KMS-11 (cell line): ENCODE measurements at regions not wholly inside any gene's neighbourhood (a gene's known extent, or its start where the extent isn't known, plus 50 kb on each side); places are given as distances from the start of the nearest gene placed in this dataset.

ENCODE experiments used
- H2AFZ ChIP-seq: fragments of 200-600 bp; sonication (generic); 2 replicates; pipeline ENCODE4 v1.6.1; 2016; ENCODE audit warnings: antibody characterized with exemption, mixed run types, low read depth
- H3K27ac ChIP-seq: fragments of 200-600 bp; sonication (generic); 2 replicates; pipeline ENCODE4 v1.6.1; 2016; ENCODE audit warnings: mild to moderate bottlenecking, mixed run types
- H3K27me3 ChIP-seq: fragments of 200-600 bp; sonication (generic); 2 replicates; pipeline ENCODE4 v1.6.1; 2017; ENCODE audit warnings: mild to moderate bottlenecking, low read depth, mixed run types, moderate library complexity; ENCODE audit not compliant: insufficient read depth
- H3K36me3 ChIP-seq: fragments of 200-600 bp; sonication (generic); 2 replicates; pipeline ENCODE4 v1.6.1; 2017; ENCODE audit warnings: mild to moderate bottlenecking, mixed run types; ENCODE audit not compliant: insufficient read depth
- H3K4me1 ChIP-seq: fragments of 200-600 bp; sonication (generic); 2 replicates; pipeline ENCODE4 v1.6.1; 2016; ENCODE audit warnings: mild to moderate bottlenecking, low read depth, mixed run types; ENCODE audit not compliant: poor library complexity, severe bottlenecking
- H3K4me2 ChIP-seq: fragments of 200-600 bp; sonication (generic); 2 replicates; pipeline ENCODE4 v1.7.0; 2016; ENCODE audit warnings: mild to moderate bottlenecking, mixed run types
- H3K4me3 ChIP-seq: fragments of 200-600 bp; sonication (generic); IDR thresholded peaks from 2 replicates; pipeline ENCODE4 v1.6.1; 2017; ENCODE audit warnings: low read depth, low read length, mixed read lengths; ENCODE audit not compliant: insufficient read depth
- H3K79me2 ChIP-seq: fragments of 200-600 bp; sonication (generic); 2 replicates; pipeline ENCODE4 v1.6.1; 2016; ENCODE audit warnings: low read depth, mixed run types; ENCODE audit not compliant: insufficient read depth
- H3K9ac ChIP-seq: fragments of 200-600 bp; sonication (generic); 2 replicates; pipeline ENCODE4 v1.6.1; 2016; ENCODE audit warnings: mild to moderate bottlenecking, mixed run types
- H4K20me1 ChIP-seq: fragments of 200-600 bp; sonication (generic); 2 replicates; pipeline ENCODE4 v1.6.1; 2016; ENCODE audit warnings: mild to moderate bottlenecking, mixed run types; ENCODE audit not compliant: insufficient read depth
- TF ChIP-seq, protein P1 (sequence below): fragments of 200-600 bp; sonication (generic); conservative IDR thresholded peaks from 2 replicates; pipeline ENCODE4 v1.6.1; 2017; ENCODE audit warnings: low read depth, mild to moderate bottlenecking, antibody characterized with exemption, low read length, moderate library complexity, mixed read lengths

DNA sequence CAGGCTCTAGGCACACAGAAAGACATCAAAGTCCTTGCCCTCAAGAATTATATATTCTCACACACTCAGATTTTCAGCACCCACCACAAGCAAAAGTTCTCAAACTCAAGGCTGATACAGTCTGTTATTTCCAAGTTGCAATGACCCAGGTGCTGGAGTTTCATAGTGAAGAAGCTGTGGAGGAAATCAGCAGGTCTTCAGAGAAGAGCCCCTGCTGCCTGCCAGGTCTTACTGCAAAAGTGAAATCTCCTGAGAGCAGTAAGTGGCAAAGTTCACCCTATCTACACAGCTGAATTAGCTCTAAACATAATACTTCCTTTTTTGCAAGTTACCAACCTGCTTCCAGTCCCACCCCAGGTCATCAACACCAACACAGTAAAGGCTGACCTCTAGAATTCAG lies 64.6 kb downstream of the RPL27A start:
- Histone ChIP-seq H3K27ac (no peak overlapping the region), H3K9ac (no peak overlapping the region), H3K79me2 (no peaks in the 10 kb centered on the region), H3K27me3 (no peaks in the 10 kb centered on the region), H3K4me3 (no peak overlapping the region), H2AFZ (no peak overlapping the region), H3K36me3 (no peaks in the 10 kb centered on the region), H4K20me1 (no peaks in the 10 kb centered on the region), H3K4me1 (no peaks in the 10 kb centered on the region), H3K4me2 (no peak overlapping the region)
- TF ChIP-seq, protein P1, sequence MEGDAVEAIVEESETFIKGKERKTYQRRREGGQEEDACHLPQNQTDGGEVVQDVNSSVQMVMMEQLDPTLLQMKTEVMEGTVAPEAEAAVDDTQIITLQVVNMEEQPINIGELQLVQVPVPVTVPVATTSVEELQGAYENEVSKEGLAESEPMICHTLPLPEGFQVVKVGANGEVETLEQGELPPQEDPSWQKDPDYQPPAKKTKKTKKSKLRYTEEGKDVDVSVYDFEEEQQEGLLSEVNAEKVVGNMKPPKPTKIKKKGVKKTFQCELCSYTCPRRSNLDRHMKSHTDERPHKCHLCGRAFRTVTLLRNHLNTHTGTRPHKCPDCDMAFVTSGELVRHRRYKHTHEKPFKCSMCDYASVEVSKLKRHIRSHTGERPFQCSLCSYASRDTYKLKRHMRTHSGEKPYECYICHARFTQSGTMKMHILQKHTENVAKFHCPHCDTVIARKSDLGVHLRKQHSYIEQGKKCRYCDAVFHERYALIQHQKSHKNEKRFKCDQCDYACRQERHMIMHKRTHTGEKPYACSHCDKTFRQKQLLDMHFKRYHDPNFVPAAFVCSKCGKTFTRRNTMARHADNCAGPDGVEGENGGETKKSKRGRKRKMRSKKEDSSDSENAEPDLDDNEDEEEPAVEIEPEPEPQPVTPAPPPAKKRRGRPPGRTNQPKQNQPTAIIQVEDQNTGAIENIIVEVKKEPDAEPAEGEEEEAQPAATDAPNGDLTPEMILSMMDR = no peak

DNA sequence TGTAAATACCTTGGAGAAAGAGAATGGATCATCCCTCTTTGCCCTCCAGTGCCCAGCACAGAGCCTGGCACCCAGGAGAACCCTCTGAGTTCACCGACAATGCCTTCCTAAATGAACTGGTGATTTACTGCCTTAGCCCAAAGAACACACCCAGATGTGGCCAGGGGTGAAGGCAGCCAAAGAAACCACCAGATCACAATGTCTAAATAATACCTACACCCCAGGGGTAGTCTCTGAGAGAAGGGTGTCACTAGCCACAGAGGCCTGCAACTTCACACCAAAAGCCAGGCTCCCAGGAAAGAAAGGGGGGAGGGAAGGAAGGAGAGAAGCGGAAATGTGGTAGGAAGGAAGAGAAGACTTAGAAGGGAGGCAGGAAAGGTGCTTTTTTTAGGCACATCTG lies 65.7 kb downstream of the RPL27A start:
- H3K9ac ChIP-seq = no peak overlapping the region
- H2AFZ ChIP-seq = no peak overlapping the region
- no peaks in the 10 kb centered on the region for H3K36me3 ChIP-seq
- no peaks in the 10 kb centered on the region for H4K20me1 ChIP-seq
- no peaks in the 10 kb centered on the region for H3K79me2 ChIP-seq
- no peak overlapping the region for H3K4me3 ChIP-seq
- no peak overlapping the region for H3K4me2 ChIP-seq
- H3K27ac ChIP-seq = no peak overlapping the region
- H3K27me3 ChIP-seq = no peaks in the 10 kb centered on the region
- TF ChIP-seq, protein P1 = no peak
- H3K4me1 ChIP-seq = no peaks in the 10 kb centered on the region

DNA sequence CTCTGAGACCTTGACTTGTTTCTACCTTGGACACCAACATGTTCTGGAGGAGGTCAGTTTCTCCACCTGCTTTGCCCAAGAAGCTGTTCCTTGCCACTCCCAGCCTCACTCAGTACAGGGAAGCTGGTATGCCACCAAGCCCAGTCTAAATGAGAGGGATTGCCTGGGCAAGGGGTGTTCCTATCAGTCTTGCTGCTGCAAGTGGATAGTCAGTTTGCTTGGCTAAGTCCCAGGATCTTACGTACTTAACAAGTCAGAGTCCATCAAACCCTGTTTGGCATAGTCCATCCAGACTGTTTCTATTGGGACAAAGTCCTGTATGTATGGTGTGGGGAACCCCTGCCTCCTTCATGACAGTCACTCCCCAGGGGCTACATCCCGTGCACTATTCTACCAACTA lies 66.6 kb downstream of the RPL27A start:
- TF ChIP-seq, protein P1 = no peak
- H3K27ac ChIP-seq = no peak overlapping the region
- no peaks in the 10 kb centered on the region for H3K27me3 ChIP-seq

DNA sequence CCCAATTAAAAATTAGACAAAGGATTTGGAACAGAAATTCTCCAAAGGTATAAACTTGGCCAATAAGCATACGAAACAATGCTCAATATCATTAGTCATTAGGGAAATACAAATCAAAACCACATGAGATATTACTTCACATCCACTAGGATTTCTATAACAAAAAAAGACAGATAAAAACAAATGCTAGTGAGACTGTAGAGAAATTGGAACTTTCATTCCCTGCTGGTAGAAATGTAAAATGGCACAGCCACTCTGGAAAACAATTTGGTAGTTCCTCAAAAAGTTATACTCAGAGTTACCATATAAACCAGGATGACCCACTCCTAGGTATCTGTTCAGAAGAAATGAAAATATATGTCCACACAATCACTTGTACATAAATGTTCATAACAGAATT lies 71.6 kb downstream of the RPL27A start:
- no peaks in the 10 kb centered on the region for H4K20me1 ChIP-seq
- no peak overlapping the region for H2AFZ ChIP-seq
- H3K4me1 ChIP-seq = no peaks in the 10 kb centered on the region
- H3K4me3 ChIP-seq = no peak overlapping the region
- no peaks in the 10 kb centered on the region for H3K36me3 ChIP-seq
- TF ChIP-seq, protein P1 = no peak
- no peak overlapping the region for H3K9ac ChIP-seq
- H3K79me2 ChIP-seq = no peaks in the 10 kb centered on the region
- H3K4me2 ChIP-seq = no peak overlapping the region
- H3K27ac ChIP-seq = no peak overlapping the region
- no peaks in the 10 kb centered on the region for H3K27me3 ChIP-seq

More for the DNA sequence above, 66.6 kb downstream of the RPL27A start:
- no peaks in the 10 kb centered on the region for H3K79me2 ChIP-seq
- H3K4me1 ChIP-seq = no peaks in the 10 kb centered on the region
- no peak overlapping the region for H3K9ac ChIP-seq
- no peaks in the 10 kb centered on the region for H4K20me1 ChIP-seq
- H3K4me3 ChIP-seq = no peak overlapping the region
- H3K4me2 ChIP-seq = no peak overlapping the region
- H3K36me3 ChIP-seq = no peaks in the 10 kb centered on the region
- no peak overlapping the region for H2AFZ ChIP-seq
